Fibroblast of skin of left biceps (primary cell): ENCODE measurements at regions not wholly inside any gene's neighbourhood (a gene's known extent, or its start where the extent isn't known, plus 50 kb on each side); places are given as distances from the start of the nearest gene placed in this dataset.
A peak's percentile ranks its signal among the peaks of the same experiment; 100 is the strongest.
"Not testable (repeated sequence)": the region's sequence is repeated elsewhere in the genome, so short reads cannot be mapped to it uniquely, and the experiment has no call there.

Source experiments
- DNase-seq, 2 experiments: peaks; one replicate each; pipeline ENCODE4 v3.0.0-alpha.2; 2013; ENCODE audit warnings: low read depth in 2 of 2

GRCh38 chr11:130526846-130527245, 78.4 kb downstream of the ADAMTS15 start:
- DNase-seq, result no peak

GRCh38 chr11:130527636-130528297, 79.3 kb downstream of the ADAMTS15 start:
- peak in 1 of 2 experiments; percentile 23 for DNase-seq

- no peak for DNase-seq
Measured at GRCh38 chr11:130528298-130529261, 80.1 kb downstream of the ADAMTS15 start.

- no peak for DNase-seq
Measured at GRCh38 chr11:130529366-130529765, 80.9 kb downstream of the ADAMTS15 start.

GRCh38 chr11:130531061-130531460, 82.6 kb downstream of the ADAMTS15 start:
- DNase-seq, result no peak

- no peak for DNase-seq
Measured at GRCh38 chr11:130533113-130533798, 84.8 kb downstream of the ADAMTS15 start.

- DNase-seq, result no peak
Measured at GRCh38 chr11:130533871-130534270, 85.4 kb downstream of the ADAMTS15 start.

- DNase-seq, result no peak
Measured at GRCh38 chr11:130534551-130534950, 86.1 kb downstream of the ADAMTS15 start.

- no peak for DNase-seq
Measured at GRCh38 chr11:130535520-130535919, 87.1 kb downstream of the ADAMTS15 start.

- no peak for DNase-seq
Measured at GRCh38 chr11:130536106-130537040, 87.9 kb downstream of the ADAMTS15 start.

- not testable (repeated sequence) for DNase-seq
Measured at GRCh38 chr11:130539680-130540079, 91.2 kb downstream of the ADAMTS15 start.

GRCh38 chr11:130544266-130544665, 95.8 kb downstream of the ADAMTS15 start:
- DNase-seq, result no peak

GRCh38 chr11:130545449-130546072, 97.1 kb downstream of the ADAMTS15 start:
- no peak for DNase-seq

GRCh38 chr11:130546438-130546837, 98.0 kb downstream of the ADAMTS15 start:
- DNase-seq, result no peak

GRCh38 chr11:130546901-130547694, 98.7 kb downstream of the ADAMTS15 start:
- no peak for DNase-seq

GRCh38 chr11:130547761-130548490, 99.5 kb downstream of the ADAMTS15 start:
- DNase-seq, result no peak

GRCh38 chr11:130548491-130548833, 100.0 kb downstream of the ADAMTS15 start:
- no peak for DNase-seq

GRCh38 chr11:130549393-130549999, 101.1 kb downstream of the ADAMTS15 start:
- DNase-seq, result no peak

- no peak for DNase-seq
Measured at GRCh38 chr11:130550150-130550549, 101.7 kb downstream of the ADAMTS15 start.
